ENCODE measurements at regions not wholly inside any gene's neighbourhood (a gene's known extent, or its start where the extent isn't known, plus 50 kb on each side); places are given as distances from the start of the nearest gene placed in this dataset.

- Histone ChIP-seq H4K20me1 (ENCODE audit: control insufficient read depth, insufficient read depth, low read length, poor library complexity, severe bottlenecking) (no peaks in the 10 kb centered on the region), H3K9ac (ENCODE audit: low read length) (no peak overlapping the region), H3K4me2 (replicated peaks; ENCODE audit: low read depth, low read length, poor library complexity, severe bottlenecking) (no peak overlapping the region), H3K4me3 (ENCODE audit: control extremely low read depth in 1 of 5, extremely low read depth in 1 of 5, insufficient read depth in 1 of 5, low read depth in 2 of 5, low read length in 4 of 5) (no peak overlapping the region), H3K36me3 (replicated peaks in 1 of 2; ENCODE audit: control extremely low read depth in 1 of 2, control insufficient read depth in 1 of 2, extremely low read depth in 1 of 2, insufficient read depth in 2 of 2, low read length in 1 of 2) (no peaks in the 10 kb centered on the region), H3K27ac (ENCODE audit: low read length in 2 of 2) (no peak overlapping the region), H3K9me3 (ENCODE audit: control extremely low read depth in 1 of 3, control insufficient read depth in 2 of 3, insufficient read depth in 1 of 3, low read length in 2 of 3) (no peaks in the 10 kb centered on the region), H2AFZ (ENCODE audit: insufficient read depth, low read depth, low read length, poor library complexity, severe bottlenecking) (no peak overlapping the region), H3K79me2 (ENCODE audit: control insufficient read depth, insufficient read depth, low read length) (no peaks in the 10 kb centered on the region), H3K27me3 (replicated peaks in 1 of 4; ENCODE audit: control extremely low read depth in 1 of 4, control insufficient read depth in 3 of 4, insufficient read depth in 4 of 4, low read length in 3 of 4) (no peaks in the 10 kb centered on the region), H3K4me1 (ENCODE audit: control insufficient read depth in 2 of 2, insufficient read depth in 2 of 2, low read length in 2 of 2) (no peaks in the 10 kb centered on the region)
- Mint-ChIP-seq H3K9me3 (ENCODE audit: insufficient read depth) (no peaks in the 10 kb centered on the region), H3K27ac (no peak overlapping the region), H3K27me3 (peaks cover 17% of the 10 kb centered on the region), H3K4me1 (no peaks in the 10 kb centered on the region), H3K4me3 (no peak overlapping the region)
- ChIA-PET POLR2A (no interaction called here), CTCF (no interaction called here)
- TF ChIP-seq EZH2 (IDR thresholded peaks at IDR 0.05; ENCODE audit: borderline replicate concordance, insufficient read depth, low read depth, low read length, poor library complexity, severe bottlenecking): no peak
- TF ChIP-seq, protein P1, sequence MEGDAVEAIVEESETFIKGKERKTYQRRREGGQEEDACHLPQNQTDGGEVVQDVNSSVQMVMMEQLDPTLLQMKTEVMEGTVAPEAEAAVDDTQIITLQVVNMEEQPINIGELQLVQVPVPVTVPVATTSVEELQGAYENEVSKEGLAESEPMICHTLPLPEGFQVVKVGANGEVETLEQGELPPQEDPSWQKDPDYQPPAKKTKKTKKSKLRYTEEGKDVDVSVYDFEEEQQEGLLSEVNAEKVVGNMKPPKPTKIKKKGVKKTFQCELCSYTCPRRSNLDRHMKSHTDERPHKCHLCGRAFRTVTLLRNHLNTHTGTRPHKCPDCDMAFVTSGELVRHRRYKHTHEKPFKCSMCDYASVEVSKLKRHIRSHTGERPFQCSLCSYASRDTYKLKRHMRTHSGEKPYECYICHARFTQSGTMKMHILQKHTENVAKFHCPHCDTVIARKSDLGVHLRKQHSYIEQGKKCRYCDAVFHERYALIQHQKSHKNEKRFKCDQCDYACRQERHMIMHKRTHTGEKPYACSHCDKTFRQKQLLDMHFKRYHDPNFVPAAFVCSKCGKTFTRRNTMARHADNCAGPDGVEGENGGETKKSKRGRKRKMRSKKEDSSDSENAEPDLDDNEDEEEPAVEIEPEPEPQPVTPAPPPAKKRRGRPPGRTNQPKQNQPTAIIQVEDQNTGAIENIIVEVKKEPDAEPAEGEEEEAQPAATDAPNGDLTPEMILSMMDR (IDR thresholded peaks at IDR 0.05): no peak
- intact Hi-C loops (cut with micrococcal nuclease): no loop called here
- WGBS (ENCODE audit: insufficient coverage): no CpG with 5 or more reads among the region's 2 CpGs
- ATAC-seq (ENCODE audit: low read depth) (no peak), DNase-seq (no peak)
These were observed 170.4 kb upstream of the FN1 start for GRCh38 chr2:215606219-215606618.

DNA sequence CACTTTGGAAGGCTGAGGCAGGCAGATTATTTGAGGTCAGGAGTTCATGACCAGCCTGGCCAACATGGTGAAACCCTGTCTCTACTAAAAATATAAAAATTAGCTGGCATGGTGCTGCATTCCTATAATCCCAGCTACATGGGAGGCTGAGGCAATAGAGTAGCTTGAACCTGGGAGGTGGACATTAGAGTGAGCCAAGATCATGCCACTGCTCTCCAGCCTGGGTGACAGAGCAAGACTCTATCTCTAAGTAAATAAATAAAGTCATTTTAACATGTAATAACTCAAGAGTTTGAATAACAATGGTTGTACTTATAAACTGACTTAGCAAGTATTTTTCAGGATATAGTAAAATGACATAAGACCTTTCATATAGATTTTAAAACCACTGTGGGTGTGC lies 169.3 kb upstream of the FN1 start:
- no peaks in the 10 kb centered on the region for H3K9me3 ChIP-seq (ENCODE audit: control extremely low read depth in 1 of 3, control insufficient read depth in 2 of 3, insufficient read depth in 1 of 3, low read length in 2 of 3)
- Mint-ChIP-seq H3K4me3 (no peak overlapping the region), H3K9me3 (ENCODE audit: insufficient read depth) (no peaks in the 10 kb centered on the region), H3K4me1 (no peaks in the 10 kb centered on the region), H3K27me3 (peaks cover 17% of the 10 kb centered on the region), H3K27ac (no peak overlapping the region)
- H3K9ac ChIP-seq (ENCODE audit: low read length): no peak overlapping the region
- H3K27ac ChIP-seq (ENCODE audit: low read length in 2 of 2): no peak overlapping the region
- ChIA-PET CTCF (no interaction called here), POLR2A (no interaction called here)
- H3K4me1 ChIP-seq (ENCODE audit: control insufficient read depth in 2 of 2, insufficient read depth in 2 of 2, low read length in 2 of 2): no peaks in the 10 kb centered on the region
- no peaks in the 10 kb centered on the region for H3K79me2 ChIP-seq (ENCODE audit: control insufficient read depth, insufficient read depth, low read length)
- no peak overlapping the region for H2AFZ ChIP-seq (ENCODE audit: insufficient read depth, low read depth, low read length, poor library complexity, severe bottlenecking)
- H4K20me1 ChIP-seq (ENCODE audit: control insufficient read depth, insufficient read depth, low read length, poor library complexity, severe bottlenecking): no peaks in the 10 kb centered on the region
- H3K36me3 ChIP-seq (replicated peaks in 1 of 2; ENCODE audit: control extremely low read depth in 1 of 2, control insufficient read depth in 1 of 2, extremely low read depth in 1 of 2, insufficient read depth in 2 of 2, low read length in 1 of 2): no peaks in the 10 kb centered on the region
- intact Hi-C loops (cut with micrococcal nuclease): no loop called here
- no peaks in the 10 kb centered on the region for H3K27me3 ChIP-seq (replicated peaks in 1 of 4; ENCODE audit: control extremely low read depth in 1 of 4, control insufficient read depth in 3 of 4, insufficient read depth in 4 of 4, low read length in 3 of 4)
- TF ChIP-seq, protein P1 (IDR thresholded peaks at IDR 0.05): no peak
- TF ChIP-seq EZH2 (IDR thresholded peaks at IDR 0.05; ENCODE audit: borderline replicate concordance, insufficient read depth, low read depth, low read length, poor library complexity, severe bottlenecking): no peak
- no peak for DNase-seq
- no peak overlapping the region for H3K4me2 ChIP-seq (replicated peaks; ENCODE audit: low read depth, low read length, poor library complexity, severe bottlenecking)
- H3K4me3 ChIP-seq (ENCODE audit: control extremely low read depth in 1 of 5, extremely low read depth in 1 of 5, insufficient read depth in 1 of 5, low read depth in 2 of 5, low read length in 4 of 5): no peak overlapping the region
- ATAC-seq (ENCODE audit: low read depth): no peak
